Central memory CD8-positive, alpha-beta T cell (primary cell): ENCODE measurements at regions not wholly inside any gene's neighbourhood (a gene's known extent, or its start where the extent isn't known, plus 50 kb on each side); places are given as distances from the start of the nearest gene placed in this dataset.
"Not testable (repeated sequence)": the region's sequence is repeated elsewhere in the genome, so short reads cannot be mapped to it uniquely, and the experiment has no call there.

Experiments
- ATAC-seq: fragments of 150-1000 bp; cut with Tn5 transposase; replicated peaks from 2 replicates; pipeline ENCODE4 v1.10.0; 2022; ENCODE audit warnings: mild to moderate bottlenecking, moderate FRiP score, moderate number of reproducible peaks; ENCODE audit not compliant: poor library complexity, severe bottlenecking; ENCODE audit errors: extremely low read depth
- DNase-seq, 2 donors: peaks; one replicate each; pipeline ENCODE4 v3.0.0; 2021; ENCODE audit warnings: low spot score in 2 of 2
- H3K27ac Mint-ChIP-seq: one replicate; pipeline ENCODE4 v1.8.0; 2022; ENCODE audit warnings: low read depth, mild to moderate bottlenecking, moderate library complexity, mixed read lengths
- H3K27me3 Mint-ChIP-seq: one replicate; pipeline ENCODE4 v1.8.0; 2022; ENCODE audit warnings: mixed read lengths
- H3K36me3 Mint-ChIP-seq: one replicate; pipeline ENCODE4 v1.8.0; 2022; ENCODE audit warnings: mild to moderate bottlenecking, moderate library complexity, mixed read lengths; ENCODE audit not compliant: insufficient read depth
- H3K4me1 Mint-ChIP-seq: one replicate; pipeline ENCODE4 v1.8.0; 2022; ENCODE audit warnings: mixed read lengths
- H3K4me3 Mint-ChIP-seq: one replicate; pipeline ENCODE4 v1.8.0; 2022; ENCODE audit warnings: mild to moderate bottlenecking, moderate library complexity, mixed read lengths
- H3K9me3 Mint-ChIP-seq: one replicate; pipeline ENCODE4 v1.8.0; 2022; ENCODE audit warnings: mixed read lengths

- not testable (repeated sequence) for H3K4me3 Mint-ChIP-seq, H3K27ac Mint-ChIP-seq, H3K4me1 Mint-ChIP-seq, H3K9me3 Mint-ChIP-seq, DNase-seq, H3K36me3 Mint-ChIP-seq, ATAC-seq
- H3K27me3 Mint-ChIP-seq, result peaks cover 16% of the 10 kb centered on the region
These were observed 84.3 kb downstream of the IRS2 start for GRCh38 chr13:109702030-109702597.

DNA sequence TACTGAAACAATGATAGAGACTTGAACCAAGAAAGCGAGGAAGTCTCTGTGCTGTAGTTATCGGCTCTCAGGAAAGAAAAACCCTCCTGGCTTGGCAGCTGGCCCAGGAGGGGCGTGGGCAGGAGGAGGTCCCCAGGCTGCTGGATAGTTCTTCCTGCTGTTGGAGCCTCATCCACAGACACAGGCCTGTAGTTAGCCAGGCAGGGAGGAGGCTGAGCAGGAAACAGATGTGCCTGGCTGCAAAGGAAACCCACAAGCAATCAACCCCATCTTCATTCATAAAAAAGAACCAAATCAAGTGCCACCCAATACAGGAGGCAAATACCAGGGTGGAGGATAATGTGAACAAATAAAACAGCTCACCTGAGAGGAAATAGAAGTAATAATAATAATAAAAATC, 86.2 kb downstream of the IRS2 start:
- Mint-ChIP-seq H3K27ac (no peak overlapping the region), H3K27me3 (peaks cover 16% of the 10 kb centered on the region)
- ATAC-seq, result no peak

GRCh38 chr13:109699628-109700071, 86.7 kb downstream of the IRS2 start:
- H3K4me3 Mint-ChIP-seq, result no peak overlapping the region
- peaks cover 2% of the 10 kb centered on the region for H3K36me3 Mint-ChIP-seq
- peaks cover 11% of the 10 kb centered on the region for H3K27me3 Mint-ChIP-seq
- H3K9me3 Mint-ChIP-seq, result peaks cover 15% of the 10 kb centered on the region
- no peaks in the 10 kb centered on the region for H3K4me1 Mint-ChIP-seq
- ATAC-seq, result no peak
- DNase-seq, result no peak
- no peak overlapping the region for H3K27ac Mint-ChIP-seq

More for the DNA sequence above, 86.2 kb downstream of the IRS2 start:
- no peaks in the 10 kb centered on the region for H3K4me1 Mint-ChIP-seq
- peaks cover 15% of the 10 kb centered on the region for H3K9me3 Mint-ChIP-seq
- H3K4me3 Mint-ChIP-seq, result no peak overlapping the region
- H3K36me3 Mint-ChIP-seq, result peaks cover 2% of the 10 kb centered on the region
- DNase-seq, result no peak

- Mint-ChIP-seq H3K36me3 (peaks cover 2% of the 10 kb centered on the region), H3K4me1 (no peaks in the 10 kb centered on the region), H3K4me3 (no peak overlapping the region), H3K9me3 (peaks cover 15% of the 10 kb centered on the region), H3K27me3 (peaks cover 2% of the 10 kb centered on the region), H3K27ac (no peak overlapping the region)
- ATAC-seq, result no peak
- no peak for DNase-seq
These were observed 87.6 kb downstream of the IRS2 start for GRCh38 chr13:109698779-109699178.

GRCh38 chr13:109697936-109698335, 88.4 kb downstream of the IRS2 start:
- no peaks in the 10 kb centered on the region for H3K27me3 Mint-ChIP-seq
- no peaks in the 10 kb centered on the region for H3K4me1 Mint-ChIP-seq
- no peak overlapping the region for H3K4me3 Mint-ChIP-seq
- H3K27ac Mint-ChIP-seq, result no peak overlapping the region
- no peak for DNase-seq
- peaks cover 15% of the 10 kb centered on the region for H3K9me3 Mint-ChIP-seq
- ATAC-seq, result no peak
- H3K36me3 Mint-ChIP-seq, result peaks cover 2% of the 10 kb centered on the region

- no peak overlapping the region for H3K4me3 Mint-ChIP-seq
- H3K27ac Mint-ChIP-seq, result no peak overlapping the region
- ATAC-seq (no peak), DNase-seq (no peak)
- no peaks in the 10 kb centered on the region for H3K27me3 Mint-ChIP-seq
- no peaks in the 10 kb centered on the region for H3K36me3 Mint-ChIP-seq
- H3K4me1 Mint-ChIP-seq, result no peaks in the 10 kb centered on the region
- H3K9me3 Mint-ChIP-seq, result peaks cover 15% of the 10 kb centered on the region
These were observed 90.8 kb downstream of the IRS2 start for GRCh38 chr13:109695402-109696190.

GRCh38 chr13:109694972-109695371, 91.4 kb downstream of the IRS2 start:
- no peak overlapping the region for H3K4me3 Mint-ChIP-seq
- peaks cover 15% of the 10 kb centered on the region for H3K9me3 Mint-ChIP-seq
- H3K36me3 Mint-ChIP-seq, result no peaks in the 10 kb centered on the region
- ATAC-seq (no peak), DNase-seq (no peak)
- no peaks in the 10 kb centered on the region for H3K4me1 Mint-ChIP-seq
- no peaks in the 10 kb centered on the region for H3K27me3 Mint-ChIP-seq
- H3K27ac Mint-ChIP-seq, result no peak overlapping the region

DNA sequence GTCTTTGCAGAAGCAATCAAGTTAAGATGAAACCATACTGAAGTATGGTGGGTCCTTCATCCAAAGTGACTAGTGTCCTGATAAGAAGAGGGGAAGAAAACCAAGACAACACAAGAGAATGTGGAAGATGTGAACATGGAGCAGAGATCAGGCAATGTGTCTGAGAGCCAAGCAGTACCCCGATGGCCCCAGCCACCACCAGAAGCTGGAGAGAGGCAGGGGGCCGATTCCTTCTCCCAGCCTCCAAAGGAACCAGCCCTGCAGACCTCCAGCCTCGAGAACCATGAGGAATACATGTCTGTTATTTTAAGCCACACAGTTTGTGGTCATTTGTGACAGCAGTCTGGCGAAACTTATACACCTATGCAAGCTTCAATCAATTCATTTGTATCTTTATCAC, 93.2 kb downstream of the IRS2 start:
- ATAC-seq, result no peak
- Mint-ChIP-seq H3K27me3 (no peaks in the 10 kb centered on the region), H3K4me3 (no peak overlapping the region), H3K9me3 (peaks cover 20% of the 10 kb centered on the region), H3K27ac (no peak overlapping the region), H3K4me1 (no peaks in the 10 kb centered on the region), H3K36me3 (no peaks in the 10 kb centered on the region)
- DNase-seq, result no peak

GRCh38 chr13:109691689-109692088, 94.7 kb downstream of the IRS2 start:
- Mint-ChIP-seq H3K36me3 (no peaks in the 10 kb centered on the region), H3K9me3 (peaks cover 13% of the 10 kb centered on the region), H3K4me3 (no peak overlapping the region), H3K27me3 (no peaks in the 10 kb centered on the region), H3K27ac (no peak overlapping the region), H3K4me1 (no peaks in the 10 kb centered on the region)
- ATAC-seq, result no peak
- DNase-seq, result no peak

DNA sequence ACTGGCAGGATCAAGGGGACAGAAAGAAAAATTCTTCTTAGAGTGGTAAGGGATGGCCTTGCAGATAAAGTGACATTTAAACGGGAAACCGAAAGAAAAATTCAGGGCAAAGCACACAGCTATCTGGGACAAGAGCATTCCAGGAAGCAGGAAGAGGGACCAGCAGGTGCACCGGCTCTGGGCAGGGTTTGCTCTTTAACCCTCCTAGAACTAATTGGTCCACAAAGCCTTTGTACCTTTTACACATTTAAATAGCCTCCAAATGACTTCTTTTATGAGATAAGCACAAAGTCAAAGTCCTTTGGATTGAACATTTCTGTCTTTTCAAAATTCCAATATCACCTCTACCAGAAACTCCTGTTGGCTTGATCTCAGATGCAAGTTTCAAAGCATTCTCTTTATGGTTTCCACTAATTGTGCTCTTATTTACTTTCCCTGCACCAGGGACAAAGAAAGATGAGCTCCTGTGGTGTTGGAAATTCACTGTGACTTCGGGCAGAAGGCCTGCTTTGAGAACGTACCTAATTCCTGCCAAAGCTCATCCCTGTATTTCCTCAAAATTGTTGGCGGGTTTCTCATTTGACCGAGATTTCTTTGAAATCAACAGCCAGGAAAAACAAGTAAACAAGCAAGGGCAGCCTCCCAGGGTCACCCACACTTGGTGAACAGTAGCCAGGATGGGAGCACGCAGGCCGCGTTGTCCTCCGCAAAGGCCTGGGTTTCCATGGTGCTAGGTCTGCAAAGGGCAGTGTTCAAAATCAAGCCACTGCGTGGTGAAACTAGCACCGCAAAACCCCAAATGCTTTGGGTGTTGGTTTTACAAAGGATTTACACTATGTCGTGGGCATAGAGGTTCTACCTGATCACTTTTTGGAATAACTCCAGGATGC, 98.6 kb downstream of the IRS2 start:
- Mint-ChIP-seq H3K27me3 (no peaks in the 10 kb centered on the region), H3K4me3 (no peak overlapping the region), H3K4me1 (no peaks in the 10 kb centered on the region), H3K36me3 (no peaks in the 10 kb centered on the region), H3K9me3 (peaks cover 6% of the 10 kb centered on the region), H3K27ac (no peak overlapping the region)
- ATAC-seq (no peak), DNase-seq (no peak)

DNA sequence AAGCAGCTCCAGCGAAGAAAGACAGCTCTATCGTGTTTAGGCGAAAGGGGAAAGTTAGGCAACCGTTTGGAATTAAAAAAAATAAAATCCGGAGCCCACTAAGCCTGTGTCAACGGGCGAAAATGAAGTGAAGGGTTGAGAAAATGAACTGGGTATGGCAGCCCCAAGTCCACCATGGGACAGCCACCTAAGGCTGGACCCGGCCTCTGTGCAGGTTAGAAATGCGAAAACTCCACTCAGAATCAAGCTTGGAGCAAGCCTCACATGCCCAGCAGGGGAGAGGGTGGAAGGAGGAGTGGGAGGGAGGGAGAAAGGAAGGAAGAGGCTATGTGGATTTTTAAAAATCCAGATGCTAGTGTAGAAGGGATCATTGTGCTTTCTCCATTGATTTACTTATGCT, 101.2 kb downstream of the IRS2 start:
- Mint-ChIP-seq H3K4me3 (no peak overlapping the region), H3K27ac (no peak overlapping the region), H3K36me3 (no peaks in the 10 kb centered on the region), H3K4me1 (no peaks in the 10 kb centered on the region), H3K27me3 (no peaks in the 10 kb centered on the region), H3K9me3 (peaks cover 6% of the 10 kb centered on the region)
- DNase-seq, result no peak
- no peak for ATAC-seq

DNA sequence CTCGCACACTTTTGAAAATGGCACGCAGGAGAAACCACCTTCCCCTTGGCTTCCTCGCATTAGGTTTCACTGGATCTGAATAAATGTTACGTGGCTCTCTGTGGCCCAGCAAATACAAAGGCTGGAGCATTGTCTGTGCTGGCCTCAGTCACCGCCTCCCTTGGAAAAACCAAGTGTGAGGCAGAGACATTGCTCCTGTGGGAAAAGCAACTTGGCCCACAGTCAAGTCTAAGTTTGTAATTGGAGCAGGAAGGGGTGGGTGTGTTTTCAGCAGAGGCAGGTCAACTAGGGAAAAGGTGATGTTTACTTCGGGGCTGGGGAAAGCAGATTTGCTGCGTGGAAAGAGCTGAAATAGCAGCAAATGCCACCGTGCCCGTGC, 101.6 kb downstream of the IRS2 start:
- no peak overlapping the region for H3K27ac Mint-ChIP-seq
- no peaks in the 10 kb centered on the region for H3K27me3 Mint-ChIP-seq
- no peaks in the 10 kb centered on the region for H3K36me3 Mint-ChIP-seq
- peaks cover 6% of the 10 kb centered on the region for H3K9me3 Mint-ChIP-seq
- ATAC-seq (no peak), DNase-seq (no peak)
- no peaks in the 10 kb centered on the region for H3K4me1 Mint-ChIP-seq
- no peak overlapping the region for H3K4me3 Mint-ChIP-seq
